Right lobe of liver (tissue), 6 donors: ENCODE measurements at regions not wholly inside any gene's neighbourhood (a gene's known extent, or its start where the extent isn't known, plus 50 kb on each side); places are given as distances from the start of the nearest gene placed in this dataset.

Experiments used
- ATAC-seq, 4 donors: fragments of 200-7000 bp; cut with Tn5 transposase; one replicate each; pipeline ENCODE4 v1.9.1; 2020; ENCODE audit warnings: mild to moderate bottlenecking in 4 of 4, moderate library complexity in 4 of 4
- DNase-seq, 3 donors: peaks; one replicate each; pipeline ENCODE4 v3.0.0-alpha.2; 2020
- H3K27ac ChIP-seq, 3 donors: fragments of 200-600 bp; one replicate each; pipeline ENCODE4 v1.8.0; 2022
- H3K27me3 ChIP-seq, 2 donors: fragments of 200-600 bp; one replicate each; pipeline ENCODE4 v1.8.0; 2022
- H3K36me3 ChIP-seq, 4 donors: fragments of 200-600 bp; sonication (generic) in 1 of 4; one replicate each; pipeline versions ENCODE4 v1.5.1 to v1.8.0; 2017 to 2022; ENCODE audit warnings: control low read depth in 1 of 4
- H3K4me1 ChIP-seq, 4 donors: fragments of 200-600 bp; sonication (generic) in 1 of 4; one replicate each; pipeline versions ENCODE4 v1.5.1 to v1.8.0; 2017 to 2022; ENCODE audit warnings: control low read depth in 1 of 4
- H3K4me3 ChIP-seq, 3 donors: fragments of 200-600 bp; one replicate each; pipeline ENCODE4 v1.8.0; 2022
- H3K9me3 ChIP-seq, 4 donors: fragments of 200-600 bp; sonication (generic) in 1 of 4; one replicate each; pipeline versions ENCODE4 v1.5.1 to v1.8.0; 2017 to 2022; ENCODE audit warnings: control low read depth in 1 of 4
- CTCF ChIP-seq, 4 donors: fragments of 200-600 bp in 3 of 4; fragments of 450-650 bp in 1 of 4; IDR thresholded peaks; one replicate each; pipeline versions ENCODE4 v1.5.1 to v1.8.0; 2016 to 2022; ENCODE audit warnings: antibody characterized with exemption in 4 of 4, mild to moderate bottlenecking in 2 of 4
- POLR2A ChIP-seq: fragments of 450-650 bp; IDR thresholded peaks from one replicate; pipeline ENCODE4 v1.6.1; 2017; ENCODE audit warnings: antibody characterized with exemption, mild to moderate bottlenecking
- WGBS: methylation state at CpG from one replicate; pipeline ENCODE4 v1.1.6; 2018; ENCODE audit warnings: low coverage, low lambda C conversion rate; ENCODE audit not compliant: insufficient coverage; ENCODE audit errors: missing lambda C conversion rate; 5-methylcytosine and 5-hydroxymethylcytosine counted together
- intact Hi-C, 2 donors: fragments of 100-400 bp; cut with DNase I; formaldehyde crosslinking; loops; one replicate each; pipeline versions ENCODE4 v1.11.2 to v1.14.1; 2022
- donor health status: DM: no; HTN: yes; CAD: no.
- donor health status: DM: no; HTN: no; CAD: no.
- donor health status: DM: no; HTN: no; CAD: no.
- donor health status: DM: no; HTN: yes; CAD: no.
- donor health status: DM: no; HTN: yes; CAD: no.

GRCh38 chr11:81899156-81899555 is 834.5 kb downstream of the FAM181B start:
- Histone ChIP-seq H3K36me3 (no peaks in the 10 kb centered on the region), H3K4me1 (no peaks in the 10 kb centered on the region), H3K27me3 (no peaks in the 10 kb centered on the region), H3K27ac (no peak overlapping the region), H3K9me3 (no peaks in the 10 kb centered on the region), H3K4me3 (no peak overlapping the region)
- DNase-seq (no peak), ATAC-seq (no peak)
- intact Hi-C loops = no loop called here
- TF ChIP-seq POLR2A (no peak), CTCF (IDR thresholded peaks at IDR 0.05) (no peak)
- 65% methylated on average over 1 of the region's 1 CpG for WGBS

GRCh38 chr11:81897639-81898038 is 836.0 kb downstream of the FAM181B start:
- H3K4me1 ChIP-seq = no peaks in the 10 kb centered on the region
- WGBS = 67% methylated on average over 2 of the region's 2 CpGs
- H3K27me3 ChIP-seq = no peaks in the 10 kb centered on the region
- ATAC-seq (no peak), DNase-seq (no peak)
- no peaks in the 10 kb centered on the region for H3K36me3 ChIP-seq
- intact Hi-C loops = no loop called here
- H3K9me3 ChIP-seq = no peaks in the 10 kb centered on the region
- no peak for TF ChIP-seq POLR2A
- H3K27ac ChIP-seq = no peak overlapping the region
- H3K4me3 ChIP-seq = no peak overlapping the region

- H3K9me3 ChIP-seq = no peaks in the 10 kb centered on the region
- no peak for ATAC-seq
- WGBS = 48% methylated on average over 3 of the region's 3 CpGs
- DNase-seq = no peak
- H3K27ac ChIP-seq = no peak overlapping the region
- intact Hi-C loops = no loop called here
- H3K27me3 ChIP-seq = no peaks in the 10 kb centered on the region
- no peaks in the 10 kb centered on the region for H3K4me1 ChIP-seq
- TF ChIP-seq CTCF (IDR thresholded peaks at IDR 0.05) (no peak), POLR2A (no peak)
- no peak overlapping the region for H3K4me3 ChIP-seq
- H3K36me3 ChIP-seq = no peaks in the 10 kb centered on the region
These were observed 838.4 kb downstream of the FAM181B start for GRCh38 chr11:81895258-81895657.

- H3K27ac ChIP-seq = no peak overlapping the region
- WGBS = no CpG with 5 or more reads among the region's 7 CpGs
- ATAC-seq = peak in 1 of 4 donors; percentile 28
These were observed 840.7 kb downstream of the FAM181B start for GRCh38 chr11:81892770-81893635.

More at GRCh38 chr11:81892770-81893635, 840.7 kb downstream of the FAM181B start:
- H3K27me3 ChIP-seq = no peaks in the 10 kb centered on the region
- intact Hi-C loops = no loop called here
- TF ChIP-seq CTCF (IDR thresholded peaks at IDR 0.05) (no peak), POLR2A (no peak)
- H3K9me3 ChIP-seq = no peaks in the 10 kb centered on the region
- H3K4me1 ChIP-seq = no peaks in the 10 kb centered on the region
- DNase-seq = peak in 1 of 3 donors; percentile 40
- H3K36me3 ChIP-seq = no peaks in the 10 kb centered on the region
- no peak overlapping the region for H3K4me3 ChIP-seq
